ENCODE measurements at regions not wholly inside any gene's neighbourhood (a gene's known extent, or its start where the extent isn't known, plus 50 kb on each side); places are given as distances from the start of the nearest gene placed in this dataset.

GRCh38 chrX:809081-809480 is 178.5 kb downstream of the SHOX start:
- H3K27ac Mint-ChIP-seq: no peak overlapping the region
- peaks cover 6% of the 10 kb centered on the region for H3K9me3 Mint-ChIP-seq (ENCODE audit: low read depth)
- peaks cover 26% of the 10 kb centered on the region for H3K27me3 Mint-ChIP-seq
- no peak overlapping the region for H3K4me3 Mint-ChIP-seq (ENCODE audit: low read depth)
- no peak for DNase-seq (ENCODE audit: low spot score, unreplicated experiment)
- TF ChIP-seq CTCF (IDR thresholded peaks at IDR 0.05; ENCODE audit: unreplicated experiment): no peak
- H3K4me1 Mint-ChIP-seq (ENCODE audit: low read depth): no peaks in the 10 kb centered on the region
- no peaks in the 10 kb centered on the region for H3K36me3 Mint-ChIP-seq (ENCODE audit: insufficient read depth)

- peak overlapping the region; percentile 35 for H3K27ac Mint-ChIP-seq
- peaks cover 8% of the 10 kb centered on the region for H3K9me3 Mint-ChIP-seq (ENCODE audit: low read depth)
- H3K4me1 Mint-ChIP-seq (ENCODE audit: low read depth): no peaks in the 10 kb centered on the region
- TF ChIP-seq CTCF (IDR thresholded peaks at IDR 0.05; ENCODE audit: unreplicated experiment): no peak
- H3K27me3 Mint-ChIP-seq: peaks cover 25% of the 10 kb centered on the region
- DNase-seq (ENCODE audit: low spot score, unreplicated experiment): no peak
- no peak overlapping the region for H3K4me3 Mint-ChIP-seq (ENCODE audit: low read depth)
- H3K36me3 Mint-ChIP-seq (ENCODE audit: insufficient read depth): no peaks in the 10 kb centered on the region
Measured at GRCh38 chrX:806586-806985, 176.0 kb downstream of the SHOX start.

- no peak for TF ChIP-seq CTCF (IDR thresholded peaks at IDR 0.05; ENCODE audit: unreplicated experiment)
- Mint-ChIP-seq H3K4me3 (ENCODE audit: low read depth) (no peak overlapping the region), H3K9me3 (ENCODE audit: low read depth) (peaks cover 10% of the 10 kb centered on the region), H3K4me1 (ENCODE audit: low read depth) (no peaks in the 10 kb centered on the region), H3K27ac (no peak overlapping the region), H3K27me3 (peaks cover 26% of the 10 kb centered on the region), H3K36me3 (ENCODE audit: insufficient read depth) (no peaks in the 10 kb centered on the region)
- no peak for DNase-seq (ENCODE audit: low spot score, unreplicated experiment)
Measured at GRCh38 chrX:805988-806387, 175.4 kb downstream of the SHOX start.

- Mint-ChIP-seq H3K27ac (no peak overlapping the region), H3K9me3 (ENCODE audit: low read depth) (peaks cover 10% of the 10 kb centered on the region), H3K4me1 (ENCODE audit: low read depth) (no peaks in the 10 kb centered on the region), H3K27me3 (peaks cover 26% of the 10 kb centered on the region), H3K36me3 (ENCODE audit: insufficient read depth) (no peaks in the 10 kb centered on the region), H3K4me3 (ENCODE audit: low read depth) (no peak overlapping the region)
- no peak for TF ChIP-seq CTCF (IDR thresholded peaks at IDR 0.05; ENCODE audit: unreplicated experiment)
- DNase-seq (ENCODE audit: low spot score, unreplicated experiment): no peak
Measured at GRCh38 chrX:805103-805670, 174.6 kb downstream of the SHOX start.

- DNase-seq (ENCODE audit: low spot score, unreplicated experiment): no peak
Measured at GRCh38 chrX:802846-803245, 172.3 kb downstream of the SHOX start.

More at GRCh38 chrX:802846-803245, 172.3 kb downstream of the SHOX start:
- Mint-ChIP-seq H3K4me1 (ENCODE audit: low read depth) (no peaks in the 10 kb centered on the region), H3K27me3 (peaks cover 26% of the 10 kb centered on the region), H3K36me3 (ENCODE audit: insufficient read depth) (no peaks in the 10 kb centered on the region), H3K4me3 (ENCODE audit: low read depth) (no peak overlapping the region), H3K27ac (no peak overlapping the region), H3K9me3 (ENCODE audit: low read depth) (peaks cover 10% of the 10 kb centered on the region)
- TF ChIP-seq CTCF (IDR thresholded peaks at IDR 0.05; ENCODE audit: unreplicated experiment): no peak
